RWPE2 (cell line): ENCODE measurements at regions not wholly inside any gene's neighbourhood (a gene's known extent, or its start where the extent isn't known, plus 50 kb on each side); places are given as distances from the start of the nearest gene placed in this dataset.

Source experiments
- ATAC-seq: fragments of 200-7000 bp; cut with Tn5 transposase; 3 replicates; pipeline ENCODE4 v1.9.1; 2021; ENCODE audit warnings: low read depth
- DNase-seq: peaks from one replicate; pipeline ENCODE4 v3.0.0-alpha.2; 2020; ENCODE audit warnings: low spot score
- H3K27ac ChIP-seq: fragments of 450-650 bp; 2 replicates; pipeline ENCODE4 v1.5.1; 2017; ENCODE audit warnings: mild to moderate bottlenecking; ENCODE audit not compliant: poor library complexity, severe bottlenecking
- H3K27me3 ChIP-seq: fragments of 250-450 bp; sonication (Bioruptor Pico); 2 replicates; pipeline ENCODE4 v1.5.1; 2021; ENCODE audit warnings: mild to moderate bottlenecking, moderate library complexity; ENCODE audit not compliant: insufficient read depth, poor library complexity, severe bottlenecking
- H3K36me3 ChIP-seq: fragments of 250-450 bp; sonication (Bioruptor Pico); 2 replicates; pipeline ENCODE4 v1.5.1; 2020; ENCODE audit warnings: low read depth, mild to moderate bottlenecking, moderate library complexity
- H3K4me1 ChIP-seq: fragments of 250-450 bp; sonication (Bioruptor Pico); 2 replicates; pipeline ENCODE4 v1.5.1; 2021; ENCODE audit warnings: mild to moderate bottlenecking, moderate library complexity; ENCODE audit not compliant: insufficient read depth, poor library complexity, severe bottlenecking
- H3K4me3 ChIP-seq: fragments of 250-450 bp; sonication (Bioruptor Pico); 2 replicates; pipeline ENCODE4 v1.5.1; 2021; ENCODE audit warnings: mild to moderate bottlenecking, moderate library complexity; ENCODE audit not compliant: severe bottlenecking
- H3K9me3 ChIP-seq: fragments of 250-450 bp; sonication (Bioruptor Pico); 2 replicates; pipeline ENCODE4 v1.5.1; 2021; ENCODE audit warnings: mild to moderate bottlenecking, moderate library complexity; ENCODE audit not compliant: severe bottlenecking
- TF ChIP-seq, protein P1 (sequence below): fragments of 450-650 bp; IDR thresholded peaks from one replicate; pipeline ENCODE4 v1.5.1; 2017; ENCODE audit warnings: mild to moderate bottlenecking, moderate library complexity; ENCODE audit not compliant: poor library complexity, severe bottlenecking

DNA sequence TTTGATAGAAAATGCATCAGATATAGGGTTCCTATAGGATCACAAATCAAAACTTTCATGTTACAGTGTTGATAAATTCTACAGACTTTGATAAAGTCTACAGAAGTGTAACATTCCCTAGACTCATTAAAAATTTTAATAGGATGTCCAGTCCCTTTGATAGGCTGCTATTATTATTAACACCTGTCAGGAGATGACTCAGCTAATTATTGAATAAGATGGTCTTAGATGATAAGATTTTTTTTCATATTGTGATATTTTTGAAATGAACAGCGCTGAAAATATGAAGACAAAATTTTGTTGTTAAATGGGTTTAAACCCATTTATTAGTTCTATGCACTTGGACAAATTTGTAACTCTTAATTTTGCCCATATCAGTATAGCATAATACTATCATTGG, 356.8 kb upstream of the SLITRK1 start:
- DNase-seq (no peak), ATAC-seq (no peak)
- TF ChIP-seq, protein P1, sequence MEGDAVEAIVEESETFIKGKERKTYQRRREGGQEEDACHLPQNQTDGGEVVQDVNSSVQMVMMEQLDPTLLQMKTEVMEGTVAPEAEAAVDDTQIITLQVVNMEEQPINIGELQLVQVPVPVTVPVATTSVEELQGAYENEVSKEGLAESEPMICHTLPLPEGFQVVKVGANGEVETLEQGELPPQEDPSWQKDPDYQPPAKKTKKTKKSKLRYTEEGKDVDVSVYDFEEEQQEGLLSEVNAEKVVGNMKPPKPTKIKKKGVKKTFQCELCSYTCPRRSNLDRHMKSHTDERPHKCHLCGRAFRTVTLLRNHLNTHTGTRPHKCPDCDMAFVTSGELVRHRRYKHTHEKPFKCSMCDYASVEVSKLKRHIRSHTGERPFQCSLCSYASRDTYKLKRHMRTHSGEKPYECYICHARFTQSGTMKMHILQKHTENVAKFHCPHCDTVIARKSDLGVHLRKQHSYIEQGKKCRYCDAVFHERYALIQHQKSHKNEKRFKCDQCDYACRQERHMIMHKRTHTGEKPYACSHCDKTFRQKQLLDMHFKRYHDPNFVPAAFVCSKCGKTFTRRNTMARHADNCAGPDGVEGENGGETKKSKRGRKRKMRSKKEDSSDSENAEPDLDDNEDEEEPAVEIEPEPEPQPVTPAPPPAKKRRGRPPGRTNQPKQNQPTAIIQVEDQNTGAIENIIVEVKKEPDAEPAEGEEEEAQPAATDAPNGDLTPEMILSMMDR = no peak
- Histone ChIP-seq H3K9me3 (no peaks in the 10 kb centered on the region), H3K4me1 (no peaks in the 10 kb centered on the region), H3K4me3 (no peak overlapping the region), H3K36me3 (no peaks in the 10 kb centered on the region), H3K27ac (no peak overlapping the region), H3K27me3 (no peaks in the 10 kb centered on the region)

DNA sequence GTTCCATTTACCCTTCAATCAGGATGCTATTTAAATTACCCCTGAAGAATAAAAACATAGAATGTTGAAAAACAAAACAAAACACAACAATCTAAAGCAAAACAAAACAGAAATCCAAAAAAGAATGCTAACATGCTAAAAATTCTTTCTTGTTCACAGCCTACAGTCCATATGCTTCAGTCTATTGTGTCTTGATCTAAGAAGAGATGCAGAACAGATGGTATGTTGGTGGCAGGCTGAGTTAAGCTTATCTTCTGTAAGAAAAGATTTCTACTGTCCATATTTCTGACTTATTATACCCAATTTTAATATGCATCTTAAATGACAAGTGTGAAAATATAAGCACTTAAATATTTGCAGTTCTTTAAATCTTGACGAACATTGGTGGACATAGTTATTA, 356.1 kb upstream of the SLITRK1 start:
- DNase-seq = no peak

DNA sequence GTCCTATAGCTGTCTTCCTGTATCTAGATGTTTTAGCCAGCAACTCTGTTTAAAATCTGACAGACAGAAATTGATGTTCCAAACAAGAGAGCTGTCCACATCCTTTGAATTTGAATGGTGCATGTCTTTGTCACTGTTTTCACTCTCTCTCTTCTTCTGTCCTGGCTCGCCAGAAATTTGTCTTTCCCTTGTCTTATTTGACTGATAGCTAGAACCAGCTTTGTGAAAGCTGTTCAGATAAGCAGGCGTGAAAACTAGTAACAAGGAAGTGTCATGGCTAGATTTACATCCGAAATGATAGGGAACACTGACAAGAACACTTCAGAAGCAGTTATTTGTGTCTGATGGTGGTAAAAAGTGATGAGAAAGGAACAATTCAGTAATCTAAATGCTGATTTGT, 354.9 kb upstream of the SLITRK1 start:
- TF ChIP-seq, protein P1 = no peak
- Histone ChIP-seq H3K36me3 (no peaks in the 10 kb centered on the region), H3K27ac (no peak overlapping the region), H3K9me3 (no peaks in the 10 kb centered on the region), H3K27me3 (no peaks in the 10 kb centered on the region), H3K4me1 (no peaks in the 10 kb centered on the region), H3K4me3 (no peak overlapping the region)
- no peak for ATAC-seq
- no peak for DNase-seq

More for the DNA sequence above, 356.1 kb upstream of the SLITRK1 start:
- Histone ChIP-seq H3K4me3 (no peak overlapping the region), H3K9me3 (no peaks in the 10 kb centered on the region), H3K36me3 (no peaks in the 10 kb centered on the region), H3K27ac (no peak overlapping the region), H3K4me1 (no peaks in the 10 kb centered on the region), H3K27me3 (no peaks in the 10 kb centered on the region)
- no peak for ATAC-seq
- TF ChIP-seq, protein P1 = no peak

DNA sequence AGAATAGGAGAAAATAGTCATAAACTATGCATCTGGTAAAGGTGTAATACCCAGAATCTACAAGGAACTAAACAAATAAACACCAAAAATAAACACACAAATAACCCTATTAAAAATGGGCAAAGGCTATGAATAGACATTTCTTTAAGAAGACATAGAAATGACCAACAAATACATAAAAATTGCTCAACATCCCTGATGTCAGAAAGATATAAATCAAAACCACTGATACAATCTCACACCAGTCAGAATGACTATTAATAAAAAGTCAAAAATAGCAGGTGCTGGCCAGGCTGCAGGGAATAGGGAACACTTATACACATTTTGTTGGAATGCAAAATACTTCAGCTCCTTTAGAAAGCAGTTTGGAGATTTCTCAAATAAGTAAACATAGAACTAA, 352.1 kb upstream of the SLITRK1 start:
- ATAC-seq (no peak), DNase-seq (no peak)
- Histone ChIP-seq H3K4me1 (no peaks in the 10 kb centered on the region), H3K36me3 (no peaks in the 10 kb centered on the region), H3K4me3 (no peak overlapping the region), H3K9me3 (no peaks in the 10 kb centered on the region), H3K27me3 (no peaks in the 10 kb centered on the region), H3K27ac (no peak overlapping the region)
- TF ChIP-seq, protein P1 = no peak

DNA sequence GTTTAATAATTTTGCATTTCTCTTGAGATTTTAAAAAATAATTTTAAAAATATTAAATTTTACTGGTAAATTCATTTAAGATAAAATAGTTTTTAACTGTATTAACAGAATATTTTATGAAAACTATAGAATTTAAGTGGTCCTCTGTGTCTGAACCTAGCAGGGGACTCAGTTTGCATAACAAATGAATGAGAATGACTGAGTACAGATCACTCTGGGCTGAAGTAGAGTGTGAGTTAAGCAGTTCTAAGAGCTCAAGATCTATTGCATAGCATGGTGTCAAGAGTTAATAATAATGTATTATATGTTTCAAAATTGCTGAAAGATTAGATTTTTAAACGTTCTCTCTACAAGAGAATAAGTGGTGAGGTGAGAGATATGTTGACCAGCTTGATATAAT, 348.3 kb upstream of the SLITRK1 start:
- H3K4me3 ChIP-seq = no peak overlapping the region
- no peaks in the 10 kb centered on the region for H3K4me1 ChIP-seq
- H3K36me3 ChIP-seq = no peaks in the 10 kb centered on the region
- no peaks in the 10 kb centered on the region for H3K9me3 ChIP-seq
- no peak for ATAC-seq
- H3K27ac ChIP-seq = no peak overlapping the region
- DNase-seq = no peak
- TF ChIP-seq, protein P1 = no peak
- H3K27me3 ChIP-seq = no peaks in the 10 kb centered on the region
